Activated CD4-positive, alpha-beta T cell treated with anti-CD3 and anti-CD28 coated beads, Interleukin-2, amount 10 ng/mL, durations not matched to agents 7 days and 5 days (primary cell): ENCODE measurements at regions not wholly inside any gene's neighbourhood (a gene's known extent, or its start where the extent isn't known, plus 50 kb on each side); places are given as distances from the start of the nearest gene placed in this dataset.

Source experiments
- CTCF ChIA-PET: fragments of 350-600 bp; sonication (Branson Sonifier 250); formaldehyde crosslinking; loops from one replicate; lab custom pipeline; 2021; ENCODE audit warnings: antibody characterized with exemption; lab: Charles Lee
- POLR2A ChIA-PET: fragments of 350-600 bp; sonication (Branson Sonifier 250); formaldehyde crosslinking; loops from one replicate; lab custom pipeline; 2021; ENCODE audit warnings: antibody characterized with exemption; lab: Charles Lee
- DNase-seq: peaks from one replicate; pipeline ENCODE4 v3.0.0-alpha.2; 2020
- H3K27ac Mint-ChIP-seq: one replicate; pipeline ENCODE4 v1.8.0; 2021; ENCODE audit warnings: mild to moderate bottlenecking, moderate library complexity, mixed read lengths
- H3K27me3 Mint-ChIP-seq: one replicate; pipeline ENCODE4 v1.8.0; 2021; ENCODE audit warnings: mixed read lengths
- H3K36me3 Mint-ChIP-seq: one replicate; pipeline ENCODE4 v1.8.0; 2021; ENCODE audit warnings: low read depth, mixed read lengths
- H3K4me1 Mint-ChIP-seq: one replicate; pipeline ENCODE4 v1.8.0; 2021; ENCODE audit warnings: mixed read lengths
- H3K4me3 Mint-ChIP-seq: one replicate; pipeline ENCODE4 v1.8.0; 2021; ENCODE audit warnings: mild to moderate bottlenecking, moderate library complexity, mixed read lengths
- H3K9me3 Mint-ChIP-seq: one replicate; pipeline ENCODE4 v1.8.0; 2021; ENCODE audit warnings: mixed read lengths

DNA sequence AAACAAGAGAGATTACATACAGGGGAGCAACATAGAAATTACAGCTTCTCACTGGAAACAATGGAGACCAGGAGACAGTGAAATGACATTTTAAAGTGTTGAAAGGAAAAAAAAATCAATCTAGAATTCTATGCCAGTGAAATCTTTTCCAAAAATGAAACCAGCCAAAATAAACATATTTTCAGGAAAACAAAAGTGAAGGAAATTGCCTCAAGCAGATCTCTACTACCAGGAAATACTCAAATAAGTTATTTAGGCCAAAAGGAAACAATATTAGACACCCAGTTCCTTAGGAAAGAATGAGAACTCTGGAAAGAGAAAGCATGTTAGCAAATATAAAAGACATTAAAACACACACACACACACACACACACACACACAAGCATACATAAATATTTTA is 339.9 kb upstream of the NCKAP5 start:
- Mint-ChIP-seq H3K27me3 (peaks cover 3% of the 10 kb centered on the region), H3K4me3 (no peak overlapping the region), H3K4me1 (no peaks in the 10 kb centered on the region), H3K36me3 (no peaks in the 10 kb centered on the region), H3K27ac (no peak overlapping the region), H3K9me3 (peaks cover 2% of the 10 kb centered on the region)
- ChIA-PET CTCF (no interaction called here), POLR2A (no interaction called here)
- DNase-seq = no peak

DNA sequence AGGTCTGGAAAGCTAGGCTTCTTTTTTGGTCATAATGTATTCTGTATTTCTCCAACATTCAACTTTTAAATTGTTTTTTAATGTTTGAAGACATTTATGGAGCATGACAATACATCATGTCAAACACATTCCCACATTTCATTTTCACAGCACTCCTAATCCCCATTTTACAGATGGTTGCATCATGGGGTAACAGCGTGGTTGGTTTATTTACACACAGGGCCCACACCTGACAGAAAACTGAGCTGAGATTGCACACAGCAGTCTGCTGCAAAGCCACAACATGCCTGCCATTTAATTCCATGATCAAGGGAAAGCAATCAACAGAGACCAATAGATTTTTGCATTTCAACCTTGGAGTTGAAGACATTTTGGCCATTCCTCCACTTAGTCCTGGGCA is 335.7 kb upstream of the MGAT5 start:
- H3K27ac Mint-ChIP-seq = no peak overlapping the region
- H3K27me3 Mint-ChIP-seq = peaks cover 3% of the 10 kb centered on the region
- POLR2A ChIA-PET = no interaction called here
- no peaks in the 10 kb centered on the region for H3K9me3 Mint-ChIP-seq
- no peaks in the 10 kb centered on the region for H3K4me1 Mint-ChIP-seq
- CTCF ChIA-PET = no interaction called here
- H3K4me3 Mint-ChIP-seq = no peak overlapping the region
- no peaks in the 10 kb centered on the region for H3K36me3 Mint-ChIP-seq
- DNase-seq = no peak

DNA sequence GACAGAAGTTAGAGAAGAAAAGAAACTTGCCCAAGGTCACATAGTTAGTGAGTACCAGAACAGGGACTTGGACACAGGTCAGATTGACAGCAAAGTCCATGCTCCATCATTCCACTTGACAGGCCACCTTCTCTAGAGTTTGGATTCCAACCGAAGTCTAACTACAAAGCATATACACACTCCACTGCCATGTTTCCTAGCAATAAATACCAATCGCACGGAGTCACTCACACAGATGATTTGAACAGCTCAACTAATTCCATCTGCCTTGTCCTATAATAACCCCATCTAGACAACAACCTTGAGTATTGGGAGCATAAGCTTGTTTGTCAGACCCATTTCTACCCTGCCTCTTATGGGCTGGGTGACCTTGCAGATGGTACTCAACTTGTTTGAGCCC is 334.6 kb upstream of the MGAT5 start:
- Mint-ChIP-seq H3K4me3 (no peak overlapping the region), H3K27ac (no peak overlapping the region), H3K4me1 (no peaks in the 10 kb centered on the region), H3K9me3 (no peaks in the 10 kb centered on the region), H3K36me3 (no peaks in the 10 kb centered on the region), H3K27me3 (peaks cover 7% of the 10 kb centered on the region)
- CTCF ChIA-PET = no interaction called here
- POLR2A ChIA-PET = no interaction called here
- no peak for DNase-seq

DNA sequence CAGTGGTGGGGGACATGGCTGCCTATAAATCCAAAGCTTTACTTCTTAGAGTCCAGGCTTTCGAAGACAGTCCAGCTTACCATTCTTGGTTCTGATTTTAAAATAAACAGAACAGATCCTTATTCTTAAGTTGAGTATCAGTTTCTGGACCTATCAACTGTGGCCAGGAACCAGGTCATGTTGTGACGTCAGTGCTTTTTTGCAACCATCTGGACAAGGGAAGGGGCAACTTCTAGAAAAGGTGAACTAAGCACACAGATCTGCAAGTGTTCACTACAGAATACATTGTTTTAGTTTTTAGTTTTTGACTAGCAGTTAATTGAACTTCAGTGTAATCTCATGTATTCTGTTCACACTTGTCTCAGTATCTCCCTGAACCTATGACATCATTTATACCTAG is 326.0 kb upstream of the MGAT5 start:
- no peak overlapping the region for H3K4me3 Mint-ChIP-seq
- H3K9me3 Mint-ChIP-seq = no peaks in the 10 kb centered on the region
- no peak overlapping the region for H3K27ac Mint-ChIP-seq
- no peak for DNase-seq
- no peaks in the 10 kb centered on the region for H3K4me1 Mint-ChIP-seq
- POLR2A ChIA-PET = no interaction called here
- H3K36me3 Mint-ChIP-seq = no peaks in the 10 kb centered on the region
- H3K27me3 Mint-ChIP-seq = peaks cover 15% of the 10 kb centered on the region
- CTCF ChIA-PET = interaction anchor here (0.9 kb wide), 1 partner anchor 22 kb away, joined by 3 read pairs; no protein-coding TSS in a partner anchor

DNA sequence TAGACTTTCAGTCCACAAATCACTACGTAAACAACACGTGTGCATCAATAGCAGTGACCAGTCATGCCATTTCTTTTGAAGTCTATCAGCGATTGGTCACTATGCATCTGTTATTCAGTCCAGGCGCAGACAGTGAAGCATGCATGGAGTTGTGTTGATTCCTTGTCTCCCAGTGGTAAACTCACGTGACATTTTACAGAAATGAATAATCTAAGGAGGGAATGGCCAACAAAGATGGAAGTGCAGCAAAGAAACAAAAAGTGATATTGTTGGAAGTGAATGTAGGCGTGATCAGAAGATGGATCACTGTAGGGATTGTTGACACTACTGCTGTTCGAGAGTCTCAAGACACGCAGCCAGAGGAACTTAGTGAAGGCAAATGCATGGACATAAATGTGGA is 317.8 kb upstream of the MGAT5 start:
- no peak for DNase-seq
- Mint-ChIP-seq H3K9me3 (no peaks in the 10 kb centered on the region), H3K4me1 (no peaks in the 10 kb centered on the region), H3K36me3 (no peaks in the 10 kb centered on the region), H3K27me3 (peaks cover 19% of the 10 kb centered on the region), H3K27ac (no peak overlapping the region), H3K4me3 (no peak overlapping the region)
- ChIA-PET CTCF (no interaction called here), POLR2A (no interaction called here)

DNA sequence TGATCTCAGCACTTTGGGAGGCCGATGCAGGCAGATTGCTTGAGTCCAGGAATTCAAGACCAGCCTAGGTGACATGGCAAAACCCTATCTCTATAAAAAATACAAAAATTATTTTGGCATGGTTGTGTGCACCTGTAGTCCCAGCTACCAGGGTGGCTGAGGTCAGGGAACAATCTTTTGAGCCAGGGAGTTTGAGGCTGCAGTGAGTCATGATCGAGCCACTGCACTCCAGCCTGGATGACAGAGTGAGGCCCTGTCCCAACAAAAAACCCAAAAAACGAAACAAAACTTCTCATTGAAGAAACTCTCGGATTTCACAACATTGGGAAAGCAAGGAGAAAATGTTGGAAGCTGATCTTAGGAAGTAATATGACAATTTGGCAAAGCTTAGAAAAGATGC is 317.3 kb upstream of the MGAT5 start:
- no peak for DNase-seq
- POLR2A ChIA-PET = no interaction called here
- Mint-ChIP-seq H3K27ac (no peak overlapping the region), H3K36me3 (no peaks in the 10 kb centered on the region), H3K9me3 (no peaks in the 10 kb centered on the region), H3K27me3 (peaks cover 19% of the 10 kb centered on the region), H3K4me3 (no peak overlapping the region), H3K4me1 (no peaks in the 10 kb centered on the region)
- CTCF ChIA-PET = no interaction called here

DNA sequence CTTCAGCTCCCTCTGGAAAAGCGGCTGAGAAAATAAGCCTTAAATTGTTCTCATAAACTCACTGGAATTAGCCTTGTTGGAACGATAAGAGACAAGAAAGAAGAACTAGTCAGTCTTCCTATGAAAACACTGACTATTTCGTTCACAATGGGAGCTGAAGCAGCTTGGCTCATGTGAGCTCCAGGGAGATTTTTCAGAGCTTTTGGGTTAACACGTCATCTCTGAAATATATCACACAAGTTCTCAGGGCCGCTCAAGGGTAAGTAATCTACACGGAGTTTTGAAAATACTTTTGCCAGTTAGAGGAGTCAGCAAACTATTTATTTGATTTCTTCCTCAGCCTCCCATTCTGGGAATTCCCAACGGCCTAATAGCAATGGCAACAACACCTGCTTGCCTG is 316.2 kb upstream of the MGAT5 start:
- ChIA-PET POLR2A (no interaction called here), CTCF (no interaction called here)
- no peak overlapping the region for H3K27ac Mint-ChIP-seq
- no peak overlapping the region for H3K4me3 Mint-ChIP-seq
- H3K27me3 Mint-ChIP-seq = peaks cover 17% of the 10 kb centered on the region
- DNase-seq = no peak
- H3K36me3 Mint-ChIP-seq = no peaks in the 10 kb centered on the region
- H3K9me3 Mint-ChIP-seq = no peaks in the 10 kb centered on the region
- H3K4me1 Mint-ChIP-seq = no peaks in the 10 kb centered on the region

DNA sequence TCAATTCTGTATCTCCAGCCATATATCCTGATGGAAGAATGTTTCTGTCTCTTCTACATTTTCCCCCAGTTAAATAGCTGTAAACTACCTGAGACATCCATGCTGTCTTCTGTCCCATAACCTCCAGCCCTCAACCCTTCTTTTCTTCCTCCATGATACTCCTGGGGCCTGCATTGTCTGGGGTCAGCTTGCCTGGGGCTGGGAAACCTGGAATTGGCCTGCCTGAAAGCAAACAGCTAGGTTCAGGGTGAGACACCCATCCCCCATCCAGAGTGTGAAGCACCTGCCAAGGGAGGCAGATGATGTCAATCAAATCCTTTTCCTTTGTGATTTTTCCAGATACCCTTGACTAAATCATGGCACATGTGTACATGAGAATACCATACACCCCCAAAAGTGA is 313.7 kb upstream of the MGAT5 start:
- H3K4me1 Mint-ChIP-seq = no peaks in the 10 kb centered on the region
- H3K27ac Mint-ChIP-seq = no peak overlapping the region
- H3K4me3 Mint-ChIP-seq = no peak overlapping the region
- POLR2A ChIA-PET = no interaction called here
- CTCF ChIA-PET = no interaction called here
- peaks cover 4% of the 10 kb centered on the region for H3K9me3 Mint-ChIP-seq
- DNase-seq = no peak
- H3K36me3 Mint-ChIP-seq = no peaks in the 10 kb centered on the region
- H3K27me3 Mint-ChIP-seq = peaks cover 15% of the 10 kb centered on the region

DNA sequence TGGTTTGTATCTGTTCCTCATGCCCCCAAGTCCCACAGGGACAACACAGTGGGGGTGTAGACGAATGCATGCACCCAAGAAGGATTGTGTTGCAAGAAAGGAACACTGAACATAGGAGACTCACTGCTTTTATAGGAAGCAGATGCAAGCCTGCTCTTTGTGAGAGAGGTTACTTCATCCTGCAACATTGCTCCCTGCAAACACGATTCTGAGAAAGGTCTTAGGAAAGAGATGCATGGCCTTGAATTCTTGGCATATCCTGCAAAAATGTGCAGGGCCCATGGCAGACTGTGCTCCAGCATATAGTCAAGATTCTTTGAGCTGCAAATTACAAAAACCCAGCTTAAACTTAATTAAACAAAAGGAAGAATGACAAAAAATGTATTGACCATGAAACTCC is 312.2 kb upstream of the MGAT5 start:
- Mint-ChIP-seq H3K4me3 (no peak overlapping the region), H3K36me3 (no peaks in the 10 kb centered on the region), H3K9me3 (peaks cover 4% of the 10 kb centered on the region), H3K4me1 (no peaks in the 10 kb centered on the region), H3K27me3 (peaks cover 12% of the 10 kb centered on the region), H3K27ac (no peak overlapping the region)
- CTCF ChIA-PET = no interaction called here
- POLR2A ChIA-PET = no interaction called here
- DNase-seq = no peak

DNA sequence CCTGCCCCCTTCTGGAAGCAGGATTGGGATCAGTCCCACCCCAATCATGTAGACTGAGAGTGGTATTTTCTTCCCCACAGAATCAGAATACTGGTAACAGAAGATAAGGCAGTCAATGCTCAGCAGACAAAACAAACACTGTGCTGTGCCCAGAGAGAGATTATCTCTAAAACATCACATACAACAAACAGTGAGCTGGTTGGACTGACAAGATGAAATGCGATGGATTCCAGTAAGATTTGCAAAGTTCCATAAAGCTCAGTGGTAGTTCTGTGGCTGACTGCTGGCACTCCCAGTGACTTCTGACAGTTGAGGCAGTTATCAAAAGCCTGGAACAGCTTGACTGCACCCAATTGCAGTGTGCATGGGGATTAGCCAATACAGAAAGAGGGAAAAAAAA is 311.5 kb upstream of the MGAT5 start:
- no peak for DNase-seq
- H3K4me1 Mint-ChIP-seq = no peaks in the 10 kb centered on the region

DNA sequence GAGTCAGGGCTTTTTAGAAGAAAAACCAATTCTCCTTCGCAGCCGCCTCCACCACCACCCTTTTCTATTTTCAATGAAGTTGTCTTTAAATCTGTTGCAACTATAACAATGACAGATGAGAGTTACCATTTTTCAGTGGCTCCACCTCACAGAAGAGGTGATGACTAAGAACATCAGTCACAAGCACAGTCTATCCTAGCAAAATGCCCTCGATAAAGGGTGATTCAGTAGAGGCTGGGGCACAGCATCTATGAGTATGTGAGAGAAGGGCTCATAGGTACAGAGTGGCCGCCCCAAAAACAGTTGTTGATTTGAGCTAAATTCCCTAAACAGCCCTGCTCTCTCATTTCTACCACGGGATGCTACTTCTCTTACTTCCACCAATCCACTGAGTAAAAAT is 310.8 kb upstream of the MGAT5 start:
- POLR2A ChIA-PET = no interaction called here
- no peak overlapping the region for H3K4me3 Mint-ChIP-seq
- H3K27ac Mint-ChIP-seq = no peak overlapping the region
- no peaks in the 10 kb centered on the region for H3K4me1 Mint-ChIP-seq
- no peaks in the 10 kb centered on the region for H3K36me3 Mint-ChIP-seq
- no peak for DNase-seq
- CTCF ChIA-PET = no interaction called here
- H3K9me3 Mint-ChIP-seq = peaks cover 4% of the 10 kb centered on the region
- H3K27me3 Mint-ChIP-seq = peaks cover 4% of the 10 kb centered on the region

More for the DNA sequence above, 311.5 kb upstream of the MGAT5 start:
- Mint-ChIP-seq H3K36me3 (no peaks in the 10 kb centered on the region), H3K9me3 (peaks cover 4% of the 10 kb centered on the region), H3K27ac (no peak overlapping the region), H3K27me3 (peaks cover 9% of the 10 kb centered on the region), H3K4me3 (no peak overlapping the region)
- CTCF ChIA-PET = no interaction called here
- POLR2A ChIA-PET = no interaction called here

DNA sequence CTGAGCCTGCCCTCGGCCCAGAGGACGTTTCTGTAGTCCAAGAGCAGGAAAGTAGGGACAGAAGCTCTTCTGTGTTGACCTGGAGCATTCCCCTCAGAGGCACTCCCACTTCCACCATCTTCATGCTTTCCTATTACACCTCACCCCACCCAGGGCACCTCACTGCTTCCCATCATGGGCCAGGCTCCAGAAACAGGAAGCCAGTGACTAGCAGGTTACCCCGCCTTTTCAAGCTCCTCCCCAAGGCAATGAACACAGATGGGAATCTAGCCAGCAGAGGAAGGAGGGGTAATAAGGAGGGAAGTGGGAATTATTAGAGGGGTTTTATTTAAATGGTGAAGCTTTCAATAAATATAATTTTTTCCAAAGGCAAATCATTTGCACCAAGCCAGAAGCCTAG is 308.8 kb upstream of the MGAT5 start:
- POLR2A ChIA-PET = no interaction called here
- Mint-ChIP-seq H3K27ac (no peak overlapping the region), H3K4me1 (no peaks in the 10 kb centered on the region), H3K4me3 (no peak overlapping the region), H3K27me3 (peaks cover 2% of the 10 kb centered on the region), H3K9me3 (peaks cover 4% of the 10 kb centered on the region), H3K36me3 (no peaks in the 10 kb centered on the region)
- DNase-seq = no peak
- CTCF ChIA-PET = no interaction called here

DNA sequence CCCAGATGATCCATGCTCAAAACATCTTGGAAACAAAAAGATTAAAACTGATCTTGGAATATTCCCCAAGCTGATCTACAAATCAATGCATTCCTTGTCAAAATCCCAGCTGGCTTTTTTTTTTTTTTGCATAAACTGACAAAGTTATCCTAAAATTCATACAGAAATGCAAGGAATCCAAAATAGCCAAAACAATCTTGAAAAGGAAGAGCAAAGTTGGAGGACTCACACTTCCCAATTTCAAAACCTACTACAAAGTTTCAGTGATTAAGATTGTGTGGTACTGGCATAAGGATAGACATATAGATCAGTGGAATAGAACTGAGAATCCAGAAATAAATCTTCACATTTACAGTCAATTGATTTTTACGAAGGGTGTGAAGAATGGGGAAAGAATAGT is 306.8 kb upstream of the MGAT5 start:
- CTCF ChIA-PET = no interaction called here
- no peak for DNase-seq
- no peaks in the 10 kb centered on the region for H3K36me3 Mint-ChIP-seq
- H3K4me3 Mint-ChIP-seq = no peak overlapping the region
- peaks cover 4% of the 10 kb centered on the region for H3K9me3 Mint-ChIP-seq
- no peak overlapping the region for H3K27ac Mint-ChIP-seq
- peaks cover 3% of the 10 kb centered on the region for H3K27me3 Mint-ChIP-seq
- POLR2A ChIA-PET = no interaction called here
- no peaks in the 10 kb centered on the region for H3K4me1 Mint-ChIP-seq

DNA sequence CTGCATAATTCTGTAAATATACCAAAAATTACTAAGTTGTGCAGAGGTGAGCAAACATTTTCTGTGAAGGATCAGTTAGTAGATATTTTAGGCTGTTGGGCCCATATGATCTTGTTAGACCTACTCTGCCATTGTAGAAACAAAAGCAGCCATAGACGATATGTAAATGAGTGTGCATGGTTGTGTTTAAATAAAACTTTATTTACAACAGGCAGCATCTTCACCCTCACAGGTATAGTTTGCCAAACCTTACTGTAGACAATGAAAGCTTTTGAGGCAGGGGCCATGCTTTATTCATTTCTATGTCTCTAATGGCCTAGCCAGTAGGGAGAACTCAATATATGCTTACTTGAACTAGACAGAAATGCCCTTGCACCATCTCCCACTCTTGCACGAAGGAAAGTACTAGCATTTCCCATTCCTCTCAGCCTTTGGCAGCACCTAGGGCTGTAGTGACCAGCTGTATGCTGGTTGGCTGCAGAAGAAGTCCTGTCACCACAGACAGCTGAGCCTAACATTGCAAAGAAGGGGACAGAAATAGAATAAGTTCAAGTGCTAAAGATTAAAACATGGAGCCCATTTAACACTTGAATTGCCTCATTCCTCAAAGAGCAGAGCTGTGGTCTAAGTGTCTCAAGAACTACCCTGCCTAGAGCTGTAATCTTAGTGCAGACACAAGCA is 305.1 kb upstream of the MGAT5 start:
- Mint-ChIP-seq H3K27ac (no peak overlapping the region), H3K4me3 (no peak overlapping the region), H3K9me3 (peaks cover 4% of the 10 kb centered on the region), H3K4me1 (no peaks in the 10 kb centered on the region), H3K36me3 (no peaks in the 10 kb centered on the region), H3K27me3 (peaks cover 3% of the 10 kb centered on the region)
- POLR2A ChIA-PET = no interaction called here
- DNase-seq = no peak
- CTCF ChIA-PET = no interaction called here
